ENCODE measurements at regions not wholly inside any gene's neighbourhood (a gene's known extent, or its start where the extent isn't known, plus 50 kb on each side); places are given as distances from the start of the nearest gene placed in this dataset.
"Not testable (repeated sequence)": the region's sequence is repeated elsewhere in the genome, so short reads cannot be mapped to it uniquely, and the experiment has no call there.

DNA sequence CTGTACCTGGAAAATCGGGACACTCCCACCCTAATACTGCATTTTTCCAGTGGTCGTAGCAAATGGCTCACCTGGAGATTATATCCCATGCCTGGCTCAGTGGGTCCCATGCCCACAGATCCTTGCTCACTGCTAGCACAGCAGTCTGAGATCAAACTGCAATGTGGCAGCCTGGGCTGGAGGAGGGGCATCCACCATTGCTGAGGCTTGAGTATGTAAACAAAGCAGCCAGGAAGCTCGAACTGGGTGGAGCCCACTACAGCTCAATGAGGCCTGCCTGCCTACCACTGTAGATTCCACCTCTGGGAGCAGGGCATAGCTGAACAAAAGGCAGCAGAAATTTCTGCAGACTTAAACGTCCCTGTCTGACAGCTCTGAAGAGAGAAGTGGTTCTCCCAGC is 213.6 kb upstream of the COX10 start:
- DNase-seq (ENCODE audit: low read depth in 6 of 9, low spot score in 9 of 9); H3K9me3 ChIP-seq (ENCODE audit: control insufficient read depth in 2 of 2, insufficient read depth in 1 of 2, low read length in 1 of 2); H3K4me1 ChIP-seq (ENCODE audit: control insufficient read depth in 2 of 2, insufficient read depth in 2 of 2, low read length in 2 of 2); H3K36me3 ChIP-seq (ENCODE audit: control insufficient read depth in 2 of 2, insufficient read depth in 2 of 2, low read length in 1 of 2); H3K27ac ChIP-seq (ENCODE audit: low read depth in 1 of 2, low read length in 1 of 2); H3K27me3 ChIP-seq (ENCODE audit: control insufficient read depth in 2 of 2, insufficient read depth in 1 of 2, low read length in 1 of 2); H3K4me3 ChIP-seq (ENCODE audit: low read length in 2 of 2): not testable (repeated sequence)
- 94% methylated on average over 4 of the region's 4 CpGs for WGBS

DNA sequence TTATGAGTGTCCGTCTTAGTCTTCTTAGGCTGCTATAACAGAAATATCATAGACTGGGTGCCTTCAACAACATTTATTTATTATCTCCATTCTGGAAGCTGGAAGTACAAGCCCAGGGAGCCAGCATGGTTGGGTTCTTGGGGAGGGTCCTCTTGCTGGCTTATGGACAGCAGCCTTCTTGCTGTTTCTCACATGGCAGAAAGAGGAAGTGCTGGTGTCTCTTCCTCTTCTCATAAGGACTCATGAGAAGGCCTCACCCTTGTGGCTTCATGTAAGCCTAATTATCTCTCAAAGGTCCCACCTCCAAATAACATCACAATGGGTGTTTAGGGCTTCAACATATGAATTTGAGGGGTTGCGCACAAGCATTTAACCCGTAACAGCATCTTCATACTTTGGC is 207.0 kb upstream of the COX10 start:
- Histone ChIP-seq H3K4me3 (ENCODE audit: low read length in 2 of 2) (no peak overlapping the region), H3K9me3 (ENCODE audit: control insufficient read depth in 2 of 2, insufficient read depth in 1 of 2, low read length in 1 of 2) (no peaks in the 10 kb centered on the region), H3K27me3 (ENCODE audit: control insufficient read depth in 2 of 2, insufficient read depth in 1 of 2, low read length in 1 of 2) (no peaks in the 10 kb centered on the region), H3K4me1 (ENCODE audit: control insufficient read depth in 2 of 2, insufficient read depth in 2 of 2, low read length in 2 of 2) (peaks cover 0 to 3% of the 10 kb centered on the region in 2 donors), H3K36me3 (ENCODE audit: control insufficient read depth in 2 of 2, insufficient read depth in 2 of 2, low read length in 1 of 2) (no peaks in the 10 kb centered on the region), H3K27ac (ENCODE audit: low read depth in 1 of 2, low read length in 1 of 2) (no peak overlapping the region)
- no peak for DNase-seq (ENCODE audit: low read depth in 6 of 9, low spot score in 9 of 9)
- WGBS = 98% methylated on average over 3 of the region's 3 CpGs

DNA sequence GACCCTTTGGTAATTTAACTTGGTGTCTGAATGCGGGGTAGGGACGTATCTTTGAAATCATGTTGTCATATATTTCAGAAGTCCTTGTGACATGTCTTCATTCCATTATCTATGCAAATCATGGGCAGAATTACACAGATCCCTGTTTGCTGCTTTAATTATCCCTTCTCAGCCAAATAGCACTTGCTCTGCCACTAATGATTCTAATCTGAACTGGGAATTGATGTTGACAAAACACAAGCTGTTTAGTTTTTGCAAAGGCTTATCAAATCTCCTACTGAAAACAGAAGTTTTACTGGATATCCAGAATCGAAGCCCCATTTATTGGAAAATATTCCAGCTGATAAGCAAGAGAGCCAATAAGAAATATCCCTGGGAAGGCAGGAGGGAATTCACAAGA is 205.9 kb upstream of the COX10 start:
- DNase-seq (ENCODE audit: low read depth in 6 of 9, low spot score in 9 of 9) = no peak
- WGBS = 95% methylated on average over 3 of the region's 3 CpGs
- no peaks in the 10 kb centered on the region for H3K9me3 ChIP-seq (ENCODE audit: control insufficient read depth in 2 of 2, insufficient read depth in 1 of 2, low read length in 1 of 2)
- H3K4me3 ChIP-seq (ENCODE audit: low read length in 2 of 2) = no peak overlapping the region
- no peak overlapping the region for H3K27ac ChIP-seq (ENCODE audit: low read depth in 1 of 2, low read length in 1 of 2)
- no peaks in the 10 kb centered on the region for H3K36me3 ChIP-seq (ENCODE audit: control insufficient read depth in 2 of 2, insufficient read depth in 2 of 2, low read length in 1 of 2)
- peaks cover 0 to 3% of the 10 kb centered on the region in 2 donors for H3K4me1 ChIP-seq (ENCODE audit: control insufficient read depth in 2 of 2, insufficient read depth in 2 of 2, low read length in 2 of 2)
- H3K27me3 ChIP-seq (ENCODE audit: control insufficient read depth in 2 of 2, insufficient read depth in 1 of 2, low read length in 1 of 2) = no peaks in the 10 kb centered on the region

DNA sequence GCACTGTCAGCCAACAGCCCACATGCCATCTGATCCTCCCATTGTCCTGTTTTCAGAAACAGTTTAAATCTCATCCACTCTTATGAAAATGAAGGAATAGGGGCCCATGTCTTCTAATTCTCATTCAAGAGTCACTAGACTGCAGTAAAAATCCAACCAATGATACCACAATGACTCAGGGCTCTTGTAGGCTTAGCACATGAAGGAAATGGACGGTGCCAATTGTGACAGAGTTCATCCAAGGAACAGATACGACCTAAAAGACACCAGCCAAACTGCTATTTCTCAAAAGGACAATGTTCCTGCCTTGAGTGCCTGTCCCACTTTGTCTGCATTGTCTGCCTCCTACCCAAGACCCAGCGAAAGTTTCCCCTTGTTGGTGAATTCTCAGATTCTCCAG is 204.8 kb upstream of the COX10 start:
- peaks cover 0 to 3% of the 10 kb centered on the region in 2 donors for H3K4me1 ChIP-seq (ENCODE audit: control insufficient read depth in 2 of 2, insufficient read depth in 2 of 2, low read length in 2 of 2)
- no peaks in the 10 kb centered on the region for H3K9me3 ChIP-seq (ENCODE audit: control insufficient read depth in 2 of 2, insufficient read depth in 1 of 2, low read length in 1 of 2)
- no peaks in the 10 kb centered on the region for H3K27me3 ChIP-seq (ENCODE audit: control insufficient read depth in 2 of 2, insufficient read depth in 1 of 2, low read length in 1 of 2)
- H3K27ac ChIP-seq (ENCODE audit: low read depth in 1 of 2, low read length in 1 of 2) = no peak overlapping the region
- WGBS = 53% methylated on average over 3 of the region's 3 CpGs
- no peak for DNase-seq (ENCODE audit: low read depth in 6 of 9, low spot score in 9 of 9)
- H3K4me3 ChIP-seq (ENCODE audit: low read length in 2 of 2) = no peak overlapping the region
- H3K36me3 ChIP-seq (ENCODE audit: control insufficient read depth in 2 of 2, insufficient read depth in 2 of 2, low read length in 1 of 2) = no peaks in the 10 kb centered on the region

DNA sequence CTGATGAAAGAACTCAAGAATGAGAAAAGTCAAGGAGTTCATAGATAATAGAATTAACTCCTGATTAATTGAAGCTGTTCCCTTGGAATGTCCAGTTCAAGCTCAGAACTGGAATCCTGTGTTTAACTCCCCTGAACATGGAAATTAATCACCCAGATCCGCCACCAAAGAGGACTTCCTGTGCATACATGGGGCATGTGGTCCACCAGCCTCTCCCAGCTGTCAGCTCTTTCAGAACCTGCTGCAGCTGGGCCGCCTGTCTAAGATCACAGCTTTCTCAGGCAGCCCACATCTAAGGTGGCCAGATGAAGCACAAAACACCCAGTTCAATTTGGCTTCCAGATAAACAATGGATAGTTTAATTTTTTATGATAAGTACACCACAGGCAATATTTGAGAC is 203.7 kb upstream of the COX10 start:
- Histone ChIP-seq H3K27ac (ENCODE audit: low read depth in 1 of 2, low read length in 1 of 2) (no peak overlapping the region), H3K27me3 (ENCODE audit: control insufficient read depth in 2 of 2, insufficient read depth in 1 of 2, low read length in 1 of 2) (no peaks in the 10 kb centered on the region), H3K9me3 (ENCODE audit: control insufficient read depth in 2 of 2, insufficient read depth in 1 of 2, low read length in 1 of 2) (no peaks in the 10 kb centered on the region), H3K4me3 (ENCODE audit: low read length in 2 of 2) (no peak overlapping the region), H3K4me1 (ENCODE audit: control insufficient read depth in 2 of 2, insufficient read depth in 2 of 2, low read length in 2 of 2) (peaks cover 0 to 3% of the 10 kb centered on the region in 2 donors), H3K36me3 (ENCODE audit: control insufficient read depth in 2 of 2, insufficient read depth in 2 of 2, low read length in 1 of 2) (no peaks in the 10 kb centered on the region)
- DNase-seq (ENCODE audit: low read depth in 6 of 9, low spot score in 9 of 9) = peak in 6 of 9 donors; percentile 4 to 59 (median 16)
- 49% methylated on average over 2 of the region's 2 CpGs for WGBS

DNA sequence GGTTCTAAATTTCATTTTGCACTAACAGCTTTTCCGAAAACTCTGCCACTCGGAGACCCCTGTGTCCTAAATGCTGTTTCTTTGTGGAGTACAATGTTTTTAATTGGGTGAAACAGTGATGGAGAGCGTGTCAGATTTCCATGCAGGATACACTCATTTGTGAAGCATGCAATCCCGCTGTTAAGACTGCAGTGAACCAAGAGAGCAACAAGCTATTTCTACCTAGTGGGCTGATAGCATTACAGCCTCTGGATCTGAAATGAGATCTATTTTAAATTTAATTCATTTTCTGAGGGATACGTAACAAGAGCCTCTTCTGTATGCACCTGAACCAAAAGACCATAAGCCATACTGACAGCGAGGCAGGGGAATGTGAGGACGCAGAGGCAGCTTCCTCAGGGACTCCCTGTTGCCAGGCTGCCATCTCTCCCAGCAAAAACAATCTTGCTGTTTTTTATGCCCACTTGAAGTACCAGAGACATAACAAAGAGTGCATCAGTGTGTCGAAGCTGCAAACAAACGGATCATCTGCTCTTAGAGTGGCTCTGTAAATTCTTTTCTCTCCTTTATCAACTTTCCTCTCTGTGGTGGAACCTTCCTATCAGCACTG is 199.9 kb upstream of the COX10 start:
- no peak overlapping the region for H3K4me3 ChIP-seq (ENCODE audit: low read length in 2 of 2)
- no peaks in the 10 kb centered on the region for H3K36me3 ChIP-seq (ENCODE audit: control insufficient read depth in 2 of 2, insufficient read depth in 2 of 2, low read length in 1 of 2)
- no peak for DNase-seq (ENCODE audit: low read depth in 6 of 9, low spot score in 9 of 9)
- H3K4me1 ChIP-seq (ENCODE audit: control insufficient read depth in 2 of 2, insufficient read depth in 2 of 2, low read length in 2 of 2) = peaks cover 0 to 3% of the 10 kb centered on the region in 2 donors
- 91% methylated on average over 9 of the region's 9 CpGs for WGBS
- no peaks in the 10 kb centered on the region for H3K9me3 ChIP-seq (ENCODE audit: control insufficient read depth in 2 of 2, insufficient read depth in 1 of 2, low read length in 1 of 2)
- no peak overlapping the region for H3K27ac ChIP-seq (ENCODE audit: low read depth in 1 of 2, low read length in 1 of 2)
- H3K27me3 ChIP-seq (ENCODE audit: control insufficient read depth in 2 of 2, insufficient read depth in 1 of 2, low read length in 1 of 2) = no peaks in the 10 kb centered on the region

DNA sequence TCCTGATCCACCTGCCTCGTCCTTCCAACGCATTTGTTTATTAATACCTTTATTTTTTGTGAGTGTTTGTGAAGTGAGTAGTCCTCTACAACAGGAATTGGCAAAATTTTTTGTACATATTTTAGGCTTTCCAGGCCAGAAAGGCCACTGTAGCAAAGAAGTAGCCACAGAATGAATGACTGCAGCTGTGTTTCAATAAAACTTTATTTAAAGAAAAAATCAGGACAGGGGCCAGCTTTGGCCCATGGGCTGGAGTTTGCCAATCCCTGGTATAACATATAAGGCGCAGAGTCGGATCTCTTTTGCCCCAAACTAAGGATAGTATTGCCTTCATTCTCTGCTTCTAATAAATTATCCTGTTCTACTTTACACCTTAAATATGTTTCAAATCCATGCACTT is 198.0 kb upstream of the COX10 start:
- Histone ChIP-seq H3K27ac (ENCODE audit: low read depth in 1 of 2, low read length in 1 of 2) (no peak overlapping the region), H3K36me3 (ENCODE audit: control insufficient read depth in 2 of 2, insufficient read depth in 2 of 2, low read length in 1 of 2) (no peaks in the 10 kb centered on the region), H3K9me3 (ENCODE audit: control insufficient read depth in 2 of 2, insufficient read depth in 1 of 2, low read length in 1 of 2) (no peaks in the 10 kb centered on the region), H3K4me3 (ENCODE audit: low read length in 2 of 2) (no peak overlapping the region), H3K27me3 (ENCODE audit: control insufficient read depth in 2 of 2, insufficient read depth in 1 of 2, low read length in 1 of 2) (no peaks in the 10 kb centered on the region), H3K4me1 (ENCODE audit: control insufficient read depth in 2 of 2, insufficient read depth in 2 of 2, low read length in 2 of 2) (no peaks in the 10 kb centered on the region)
- WGBS = 95% methylated on average over 4 of the region's 4 CpGs
- DNase-seq (ENCODE audit: low read depth in 6 of 9, low spot score in 9 of 9) = no peak

DNA sequence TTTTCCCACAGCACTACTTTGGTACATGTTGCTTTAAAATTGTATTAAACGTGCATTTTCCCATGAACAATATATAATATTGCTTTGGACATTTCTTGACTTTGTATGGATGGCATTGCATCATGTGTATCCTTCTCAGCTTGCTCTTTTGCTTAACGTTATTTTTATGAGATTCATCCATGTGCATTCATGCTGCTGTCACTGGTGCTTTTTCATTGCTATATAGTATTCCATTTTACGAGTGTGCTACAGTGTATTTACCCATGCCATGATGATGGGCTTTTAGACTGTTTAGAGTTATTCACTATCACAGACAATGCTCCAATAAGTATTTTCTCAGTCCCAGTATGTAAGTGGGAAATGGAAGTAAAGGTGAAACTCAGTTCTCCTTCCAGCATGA is 195.2 kb upstream of the COX10 start:
- H3K36me3 ChIP-seq (ENCODE audit: control insufficient read depth in 2 of 2, insufficient read depth in 2 of 2, low read length in 1 of 2) = no peaks in the 10 kb centered on the region
- no peaks in the 10 kb centered on the region for H3K9me3 ChIP-seq (ENCODE audit: control insufficient read depth in 2 of 2, insufficient read depth in 1 of 2, low read length in 1 of 2)
- H3K27me3 ChIP-seq (ENCODE audit: control insufficient read depth in 2 of 2, insufficient read depth in 1 of 2, low read length in 1 of 2) = no peaks in the 10 kb centered on the region
- H3K4me3 ChIP-seq (ENCODE audit: low read length in 2 of 2) = no peak overlapping the region
- no peaks in the 10 kb centered on the region for H3K4me1 ChIP-seq (ENCODE audit: control insufficient read depth in 2 of 2, insufficient read depth in 2 of 2, low read length in 2 of 2)
- H3K27ac ChIP-seq (ENCODE audit: low read depth in 1 of 2, low read length in 1 of 2) = no peak overlapping the region
- no peak for DNase-seq (ENCODE audit: low read depth in 6 of 9, low spot score in 9 of 9)
- 98% methylated on average over 3 of the region's 3 CpGs for WGBS

DNA sequence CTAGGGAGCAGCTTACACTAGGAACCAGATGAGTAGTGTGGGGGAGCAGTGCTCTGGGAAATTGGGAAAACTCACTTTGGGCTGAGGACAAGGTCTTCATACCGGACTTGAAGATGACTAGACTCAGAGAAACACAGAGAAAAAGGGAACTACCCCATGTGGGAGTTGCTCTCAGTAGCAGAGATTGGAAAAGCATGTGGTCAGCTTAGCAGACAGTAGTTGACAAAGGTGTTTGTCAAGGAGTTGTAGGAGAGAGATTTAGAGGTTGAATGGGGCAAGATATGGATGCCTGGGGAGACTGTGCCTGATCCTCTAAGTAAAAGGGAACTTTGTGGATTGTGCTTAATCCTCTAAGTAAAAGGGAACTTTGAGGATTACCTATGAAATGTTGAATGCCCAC is 194.5 kb upstream of the COX10 start:
- Histone ChIP-seq H3K4me3 (ENCODE audit: low read length in 2 of 2) (no peak overlapping the region), H3K27ac (ENCODE audit: low read depth in 1 of 2, low read length in 1 of 2) (no peak overlapping the region), H3K9me3 (ENCODE audit: control insufficient read depth in 2 of 2, insufficient read depth in 1 of 2, low read length in 1 of 2) (no peaks in the 10 kb centered on the region), H3K27me3 (ENCODE audit: control insufficient read depth in 2 of 2, insufficient read depth in 1 of 2, low read length in 1 of 2) (no peaks in the 10 kb centered on the region), H3K36me3 (ENCODE audit: control insufficient read depth in 2 of 2, insufficient read depth in 2 of 2, low read length in 1 of 2) (no peaks in the 10 kb centered on the region), H3K4me1 (ENCODE audit: control insufficient read depth in 2 of 2, insufficient read depth in 2 of 2, low read length in 2 of 2) (no peaks in the 10 kb centered on the region)
- 77% methylated on average over 1 of the region's 1 CpG for WGBS
- no peak for DNase-seq (ENCODE audit: low read depth in 6 of 9, low spot score in 9 of 9)
